Activated naive CD8-positive, alpha-beta T cell treated with anti-CD3 and anti-CD28 coated beads, Interleukin-2, amount 50 U/mL, for 24 hours (primary cell): ENCODE measurements at regions not wholly inside any gene's neighbourhood (a gene's known extent, or its start where the extent isn't known, plus 50 kb on each side); places are given as distances from the start of the nearest gene placed in this dataset.

Experiments used
- ATAC-seq: fragments of 150-1000 bp; cut with Tn5 transposase; one replicate; pipeline ENCODE4 v1.10.0; 2021
- DNase-seq: peaks from one replicate; pipeline ENCODE4 v3.0.0; 2021
- H3K27ac Mint-ChIP-seq: one replicate; pipeline ENCODE4 v1.8.0; 2021; ENCODE audit warnings: mild to moderate bottlenecking, mixed read lengths
- H3K27me3 Mint-ChIP-seq: one replicate; pipeline ENCODE4 v1.8.0; 2021; ENCODE audit warnings: mixed read lengths
- H3K36me3 Mint-ChIP-seq: one replicate; pipeline ENCODE4 v1.8.0; 2021; ENCODE audit warnings: low read depth, mixed read lengths
- H3K4me1 Mint-ChIP-seq: one replicate; pipeline ENCODE4 v1.8.0; 2021; ENCODE audit warnings: mixed read lengths
- H3K4me3 Mint-ChIP-seq: one replicate; pipeline ENCODE4 v1.8.0; 2021; ENCODE audit warnings: mild to moderate bottlenecking, moderate library complexity, mixed read lengths
- H3K9me3 Mint-ChIP-seq: one replicate; pipeline ENCODE4 v1.8.0; 2021; ENCODE audit warnings: mixed read lengths

DNA sequence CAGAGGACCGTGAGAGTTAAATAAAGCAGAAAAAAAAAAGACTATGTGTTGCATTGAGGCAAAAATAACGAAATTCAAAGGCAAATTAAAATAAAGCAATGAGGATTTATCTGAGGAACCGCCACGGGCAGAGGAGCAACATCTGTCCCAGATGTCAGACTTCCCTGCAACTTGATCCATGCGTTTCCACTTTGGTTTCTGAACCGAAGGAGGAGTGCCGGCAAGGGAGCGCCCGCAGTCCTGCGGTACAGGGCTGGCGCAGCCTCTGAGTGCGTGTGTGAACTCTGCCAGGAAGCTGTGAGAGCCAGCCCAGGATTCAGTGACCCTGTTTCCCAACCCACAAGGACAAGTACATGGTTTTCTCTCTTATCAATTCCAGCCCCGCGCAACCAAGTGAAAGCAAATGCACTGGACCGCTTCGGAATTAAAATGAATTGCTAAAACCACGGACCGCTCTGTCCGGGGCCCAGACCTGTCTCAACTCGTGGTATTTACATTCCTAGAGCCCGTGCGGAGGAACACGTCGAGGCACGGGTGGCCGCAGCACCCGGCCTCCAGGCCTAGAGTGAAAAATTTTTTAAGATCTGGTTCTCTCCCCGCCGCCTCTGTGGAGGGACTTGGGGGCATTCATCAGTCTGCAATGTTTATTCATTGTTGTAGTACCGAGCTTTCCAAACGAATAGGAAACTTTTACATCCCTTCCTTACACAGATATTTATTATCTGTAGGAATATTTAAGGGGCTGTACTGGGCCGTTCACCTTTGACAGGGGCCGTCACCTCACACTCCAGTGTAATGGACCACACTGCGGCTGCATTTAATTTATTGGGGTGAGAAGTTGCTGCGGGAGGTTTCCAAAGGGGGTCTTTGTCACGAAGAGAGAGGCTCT, 291.5 kb upstream of the NFE2L3 start:
- Mint-ChIP-seq H3K36me3 (peaks cover 17% of the 10 kb centered on the region), H3K4me3 (no peak overlapping the region), H3K4me1 (peaks cover 25% of the 10 kb centered on the region), H3K9me3 (peaks cover 17% of the 10 kb centered on the region), H3K27ac (no peak overlapping the region), H3K27me3 (peaks cover 8% of the 10 kb centered on the region)
- DNase-seq = no peak
- no peak for ATAC-seq

DNA sequence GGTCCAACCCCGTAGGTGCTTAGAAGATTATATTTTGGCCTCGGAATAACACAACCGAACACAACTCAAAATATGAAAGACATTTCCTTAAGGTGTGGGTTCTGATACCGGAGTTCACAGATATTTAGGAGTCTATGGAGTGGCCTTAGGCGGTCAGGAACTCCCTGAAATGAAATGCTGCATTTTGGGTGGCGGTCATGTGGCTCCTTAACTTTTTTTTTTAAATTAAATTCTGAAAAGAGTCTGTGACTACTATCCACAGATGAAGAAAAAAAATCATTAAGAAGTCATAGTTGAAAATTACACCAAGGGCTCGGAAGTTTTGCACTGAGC, 290.9 kb upstream of the NFE2L3 start:
- peaks cover 17% of the 10 kb centered on the region for H3K36me3 Mint-ChIP-seq
- no peak for ATAC-seq
- H3K27ac Mint-ChIP-seq = no peak overlapping the region
- H3K27me3 Mint-ChIP-seq = peaks cover 13% of the 10 kb centered on the region
- peak overlapping the region; percentile 68 for H3K4me3 Mint-ChIP-seq
- DNase-seq = no peak
- H3K4me1 Mint-ChIP-seq = peaks cover 25% of the 10 kb centered on the region
- H3K9me3 Mint-ChIP-seq = peaks cover 17% of the 10 kb centered on the region

GRCh38 chr7:25861601-25862260, 290.3 kb upstream of the NFE2L3 start:
- peaks cover 17% of the 10 kb centered on the region for H3K36me3 Mint-ChIP-seq
- H3K27me3 Mint-ChIP-seq = peaks cover 19% of the 10 kb centered on the region
- peak overlapping the region; percentile 68 for H3K4me3 Mint-ChIP-seq
- H3K4me1 Mint-ChIP-seq = peaks cover 25% of the 10 kb centered on the region
- peaks cover 17% of the 10 kb centered on the region for H3K9me3 Mint-ChIP-seq
- peak overlapping the region; percentile 83 for H3K27ac Mint-ChIP-seq
- no peak for ATAC-seq
- no peak for DNase-seq

GRCh38 chr7:25862261-25863004, 289.6 kb upstream of the NFE2L3 start:
- Mint-ChIP-seq H3K27ac (peak overlapping the region; percentile 83), H3K9me3 (peaks cover 17% of the 10 kb centered on the region), H3K4me3 (peak overlapping the region; percentile 68), H3K36me3 (peaks cover 17% of the 10 kb centered on the region), H3K27me3 (peaks cover 22% of the 10 kb centered on the region), H3K4me1 (peaks cover 25% of the 10 kb centered on the region)
- ATAC-seq (peak; percentile 92), DNase-seq (peak; percentile 91)

GRCh38 chr7:25863005-25863728, 288.8 kb upstream of the NFE2L3 start:
- H3K4me1 Mint-ChIP-seq = peaks cover 25% of the 10 kb centered on the region
- H3K27me3 Mint-ChIP-seq = peaks cover 28% of the 10 kb centered on the region

GRCh38 chr7:25863729-25864110, 288.3 kb upstream of the NFE2L3 start:
- no peak for DNase-seq
- no peak overlapping the region for H3K27ac Mint-ChIP-seq
- H3K9me3 Mint-ChIP-seq = peaks cover 17% of the 10 kb centered on the region
- peaks cover 25% of the 10 kb centered on the region for H3K4me1 Mint-ChIP-seq
- peaks cover 17% of the 10 kb centered on the region for H3K36me3 Mint-ChIP-seq
- ATAC-seq = no peak
- no peak overlapping the region for H3K4me3 Mint-ChIP-seq
- H3K27me3 Mint-ChIP-seq = peaks cover 34% of the 10 kb centered on the region

More at GRCh38 chr7:25863005-25863728, 288.8 kb upstream of the NFE2L3 start:
- H3K9me3 Mint-ChIP-seq = peaks cover 17% of the 10 kb centered on the region
- H3K27ac Mint-ChIP-seq = no peak overlapping the region
- DNase-seq = no peak
- H3K4me3 Mint-ChIP-seq = peak overlapping the region; percentile 68
- peaks cover 17% of the 10 kb centered on the region for H3K36me3 Mint-ChIP-seq
- no peak for ATAC-seq

- Mint-ChIP-seq H3K36me3 (peaks cover 15% of the 10 kb centered on the region), H3K4me1 (peaks cover 23% of the 10 kb centered on the region), H3K4me3 (no peak overlapping the region), H3K9me3 (peaks cover 17% of the 10 kb centered on the region), H3K27me3 (peaks cover 42% of the 10 kb centered on the region), H3K27ac (no peak overlapping the region)
- DNase-seq = no peak
- no peak for ATAC-seq
Observed at GRCh38 chr7:25864511-25864910, 287.5 kb upstream of the NFE2L3 start.

DNA sequence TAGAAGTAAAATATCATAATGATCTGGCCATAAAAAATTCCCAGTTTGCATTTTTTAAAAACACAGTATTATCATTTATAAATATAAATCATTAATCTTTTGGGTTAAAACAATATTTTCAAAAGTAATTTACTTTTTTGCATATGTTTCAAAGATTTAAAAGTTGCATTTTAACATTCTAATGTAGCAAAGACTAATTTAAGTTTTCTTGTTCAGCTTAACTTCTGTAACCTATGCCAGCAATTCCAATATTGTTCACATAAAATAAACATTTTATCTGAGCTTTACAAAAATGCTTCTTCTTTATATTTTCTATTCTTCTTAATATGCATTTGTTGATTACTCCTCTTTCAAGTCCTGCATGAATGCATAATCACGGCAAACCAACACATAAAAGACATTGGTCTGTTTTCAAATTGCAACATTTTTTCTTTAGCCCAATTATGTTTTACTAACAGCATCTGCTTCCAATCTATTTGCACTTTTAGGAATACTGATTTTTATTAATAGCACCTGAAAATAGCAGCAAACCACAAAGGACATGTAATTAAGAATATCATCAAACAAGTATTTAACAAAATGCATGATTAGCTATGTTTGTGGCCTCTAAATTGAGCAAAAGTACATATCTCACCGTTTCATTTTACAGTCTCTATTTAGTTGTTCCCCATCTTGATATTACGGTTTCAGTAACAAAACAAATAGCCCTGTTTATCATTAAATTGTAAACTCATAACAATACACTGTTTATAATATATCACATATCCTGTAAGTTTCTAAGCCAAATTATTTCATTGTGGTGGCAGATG, 286.9 kb upstream of the NFE2L3 start:
- ATAC-seq (no peak), DNase-seq (no peak)
- H3K4me3 Mint-ChIP-seq = no peak overlapping the region
- no peak overlapping the region for H3K27ac Mint-ChIP-seq
- peaks cover 48% of the 10 kb centered on the region for H3K27me3 Mint-ChIP-seq
- H3K36me3 Mint-ChIP-seq = peaks cover 10% of the 10 kb centered on the region
- H3K4me1 Mint-ChIP-seq = peaks cover 18% of the 10 kb centered on the region
- H3K9me3 Mint-ChIP-seq = peaks cover 13% of the 10 kb centered on the region

- Mint-ChIP-seq H3K27ac (no peak overlapping the region), H3K4me3 (no peak overlapping the region), H3K36me3 (no peaks in the 10 kb centered on the region), H3K4me1 (peaks cover 2% of the 10 kb centered on the region), H3K27me3 (peaks cover 66% of the 10 kb centered on the region), H3K9me3 (peaks cover 3% of the 10 kb centered on the region)
- no peak for ATAC-seq
- DNase-seq = no peak
Observed at GRCh38 chr7:25868509-25868908, 283.5 kb upstream of the NFE2L3 start.

DNA sequence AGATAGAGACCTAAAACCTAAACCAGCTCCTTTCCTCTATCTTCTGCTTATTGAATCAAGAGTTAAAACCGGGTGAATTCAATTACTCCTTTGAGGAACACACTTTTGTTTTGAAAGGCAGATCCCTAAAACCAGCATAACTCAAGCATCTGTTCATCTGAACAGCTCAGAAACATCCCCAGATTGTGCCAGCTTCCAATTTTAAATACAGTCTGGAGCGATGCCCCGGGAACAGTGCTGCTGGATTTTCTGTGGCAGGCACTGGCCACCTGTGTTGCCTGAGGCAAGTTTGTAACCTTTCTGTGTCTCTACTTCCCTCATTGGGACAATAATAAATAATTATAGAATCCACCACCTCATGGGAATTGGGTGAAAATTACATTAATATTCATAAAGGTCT, 281.4 kb upstream of the NFE2L3 start:
- Mint-ChIP-seq H3K27ac (no peak overlapping the region), H3K36me3 (no peaks in the 10 kb centered on the region), H3K4me1 (no peaks in the 10 kb centered on the region), H3K27me3 (peaks cover 73% of the 10 kb centered on the region), H3K9me3 (no peaks in the 10 kb centered on the region), H3K4me3 (no peak overlapping the region)
- DNase-seq = no peak
- ATAC-seq = no peak

GRCh38 chr7:25876092-25876491, 275.9 kb upstream of the NFE2L3 start:
- H3K9me3 Mint-ChIP-seq = no peaks in the 10 kb centered on the region
- DNase-seq = no peak
- no peak overlapping the region for H3K27ac Mint-ChIP-seq
- H3K27me3 Mint-ChIP-seq = peaks cover 54% of the 10 kb centered on the region
- H3K4me1 Mint-ChIP-seq = no peaks in the 10 kb centered on the region
- H3K4me3 Mint-ChIP-seq = no peak overlapping the region
- H3K36me3 Mint-ChIP-seq = no peaks in the 10 kb centered on the region
- ATAC-seq = no peak

DNA sequence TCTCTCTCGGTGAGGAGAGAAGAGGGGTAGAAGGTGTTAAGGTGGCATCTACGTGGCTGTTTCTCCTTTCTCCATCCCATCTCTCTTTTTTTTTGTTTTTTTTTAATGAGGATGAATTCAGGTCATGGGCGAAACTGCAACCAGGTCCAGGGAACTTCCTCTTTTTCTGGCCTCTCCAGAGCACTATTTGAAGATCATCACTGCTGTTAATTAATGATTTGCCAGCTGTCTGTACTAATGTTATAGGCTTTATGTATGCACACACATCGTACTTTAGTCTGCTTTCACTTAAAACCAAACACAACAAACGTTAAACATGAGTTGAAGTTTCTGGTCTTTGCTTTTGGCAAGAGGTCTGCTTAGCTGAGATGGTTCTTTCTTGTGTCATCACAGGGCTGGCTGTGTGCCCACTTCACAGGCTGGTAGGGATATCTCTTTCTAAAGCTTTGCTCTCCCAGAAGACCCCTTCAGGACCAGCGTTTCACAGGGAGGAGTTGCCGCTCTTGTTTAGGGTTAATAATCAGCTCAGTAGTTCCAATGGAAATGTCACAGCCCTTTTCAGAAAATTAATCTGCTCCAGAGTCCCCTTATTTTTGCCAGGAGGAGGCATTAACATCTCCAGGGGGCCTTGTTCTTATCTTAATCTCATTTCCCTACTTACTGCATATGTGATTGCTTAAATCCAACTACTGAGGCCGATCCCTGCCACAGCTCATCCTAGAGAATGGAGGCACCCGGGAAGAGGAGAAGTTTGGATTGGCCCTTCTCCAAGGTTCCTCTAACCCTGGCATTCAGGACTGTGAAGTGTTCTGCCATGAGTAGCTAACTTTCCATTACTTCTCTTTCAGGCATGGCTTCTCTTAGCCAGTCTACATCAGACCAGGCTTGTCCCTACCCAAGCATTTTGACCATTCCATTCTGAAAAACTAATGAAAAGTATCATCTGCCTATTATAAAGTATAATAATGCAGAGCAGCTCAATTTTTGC, 273.9 kb upstream of the NFE2L3 start:
- no peak overlapping the region for H3K27ac Mint-ChIP-seq
- H3K4me3 Mint-ChIP-seq = no peak overlapping the region
- DNase-seq (no peak), ATAC-seq (no peak)
- H3K4me1 Mint-ChIP-seq = no peaks in the 10 kb centered on the region
- no peaks in the 10 kb centered on the region for H3K36me3 Mint-ChIP-seq
- H3K9me3 Mint-ChIP-seq = no peaks in the 10 kb centered on the region
- H3K27me3 Mint-ChIP-seq = peaks cover 53% of the 10 kb centered on the region

GRCh38 chr7:25879799-25880198, 272.2 kb upstream of the NFE2L3 start:
- no peaks in the 10 kb centered on the region for H3K9me3 Mint-ChIP-seq
- ATAC-seq (no peak), DNase-seq (no peak)
- peaks cover 43% of the 10 kb centered on the region for H3K27me3 Mint-ChIP-seq
- no peak overlapping the region for H3K27ac Mint-ChIP-seq
- H3K4me1 Mint-ChIP-seq = no peaks in the 10 kb centered on the region
- no peak overlapping the region for H3K4me3 Mint-ChIP-seq
- no peaks in the 10 kb centered on the region for H3K36me3 Mint-ChIP-seq
